ENCODE measurements at regions not wholly inside any gene's neighbourhood (a gene's known extent, or its start where the extent isn't known, plus 50 kb on each side); places are given as distances from the start of the nearest gene placed in this dataset.
"Not testable (repeated sequence)": the region's sequence is repeated elsewhere in the genome, so short reads cannot be mapped to it uniquely, and the experiment has no call there.

GRCh38 chr14:30064454-30064853, 136.8 kb upstream of the PRKD1 start:
- no peaks in the 10 kb centered on the region for H3K36me3 ChIP-seq
- no peaks in the 10 kb centered on the region for H3K9me3 ChIP-seq
- intact Hi-C loops (cut with DNase I) = no loop called here
- H3K4me3 ChIP-seq = no peak overlapping the region
- no peak for DNase-seq
- H3K27me3 ChIP-seq = no peaks in the 10 kb centered on the region
- TF ChIP-seq POLR2A (IDR thresholded peaks at IDR 0.05) (no peak), CTCF (IDR thresholded peaks at IDR 0.05) (no peak)
- no peak overlapping the region for H3K27ac ChIP-seq
- H3K4me1 ChIP-seq = no peaks in the 10 kb centered on the region

GRCh38 chr14:30069536-30069935, 141.9 kb upstream of the PRKD1 start:
- no peaks in the 10 kb centered on the region for H3K36me3 ChIP-seq
- DNase-seq = no peak
- whole genome bisulfite sequencing, 2 donors = 19 to 25% methylated on average over 1 of the region's 1 CpG
- no peak overlapping the region for H3K27ac ChIP-seq
- TF ChIP-seq CTCF (IDR thresholded peaks at IDR 0.05) = no peak
- TF ChIP-seq POLR2A (IDR thresholded peaks at IDR 0.05) = no peak
- H3K4me3 ChIP-seq = no peak overlapping the region
- peaks cover 0 to 16% (median 8%) of the 10 kb centered on the region in 3 donors for H3K9me3 ChIP-seq
- intact Hi-C loops (cut with DNase I) = no loop called here
- H3K4me1 ChIP-seq = no peaks in the 10 kb centered on the region
- H3K27me3 ChIP-seq = no peaks in the 10 kb centered on the region

- intact Hi-C loops (cut with DNase I); H3K4me1 ChIP-seq: not testable (repeated sequence)
- 35 to 47% methylated on average over 1 of the region's 2 CpGs for WGBS, 2 donors
Observed at GRCh38 chr14:30072454-30072853, 144.8 kb upstream of the PRKD1 start.

GRCh38 chr14:30077946-30078345, 150.3 kb upstream of the PRKD1 start:
- intact Hi-C loops (cut with DNase I) = no loop called here
- 59 to 62% methylated on average over 2 of the region's 2 CpGs for WGBS, 2 donors

More at GRCh38 chr14:30072454-30072853, 144.8 kb upstream of the PRKD1 start:
- not testable (repeated sequence) for H3K27me3 ChIP-seq, H3K4me3 ChIP-seq, H3K27ac ChIP-seq, DNase-seq, H3K36me3 ChIP-seq
- peaks cover 0 to 16% (median 8%) of the 10 kb centered on the region in 3 donors for H3K9me3 ChIP-seq

GRCh38 chr14:30078811-30079402, 151.3 kb upstream of the PRKD1 start:
- H3K36me3 ChIP-seq = no peaks in the 10 kb centered on the region
- H3K4me3 ChIP-seq = no peak overlapping the region
- DNase-seq = no peak
- intact Hi-C loops (cut with DNase I) = no loop called here
- TF ChIP-seq CTCF (IDR thresholded peaks at IDR 0.05) (no peak), POLR2A (IDR thresholded peaks at IDR 0.05) (no peak)
- no peaks in the 10 kb centered on the region for H3K27me3 ChIP-seq
- 59 to 61% methylated on average over 8 of the region's 8 CpGs for WGBS, 2 donors
- H3K27ac ChIP-seq = no peak overlapping the region
- no peaks in the 10 kb centered on the region for H3K9me3 ChIP-seq
- no peaks in the 10 kb centered on the region for H3K4me1 ChIP-seq

More at GRCh38 chr14:30077946-30078345, 150.3 kb upstream of the PRKD1 start:
- TF ChIP-seq CTCF (IDR thresholded peaks at IDR 0.05) = no peak
- TF ChIP-seq POLR2A (IDR thresholded peaks at IDR 0.05) = no peak
- Histone ChIP-seq H3K4me1 (no peaks in the 10 kb centered on the region), H3K4me3 (no peak overlapping the region), H3K27ac (no peak overlapping the region), H3K27me3 (no peaks in the 10 kb centered on the region), H3K9me3 (peaks cover 0 to 8% (median under 1%) of the 10 kb centered on the region in 3 donors), H3K36me3 (no peaks in the 10 kb centered on the region)
- DNase-seq = no peak

GRCh38 chr14:30082486-30082885, 154.8 kb upstream of the PRKD1 start:
- H3K27me3 ChIP-seq = no peaks in the 10 kb centered on the region
- no peaks in the 10 kb centered on the region for H3K36me3 ChIP-seq
- intact Hi-C loops (cut with DNase I) = no loop called here
- H3K4me3 ChIP-seq = no peak overlapping the region
- H3K4me1 ChIP-seq = no peaks in the 10 kb centered on the region
- no peaks in the 10 kb centered on the region for H3K9me3 ChIP-seq
- H3K27ac ChIP-seq = no peak overlapping the region
- 52 to 64% methylated on average over 1 of the region's 1 CpG for WGBS, 2 donors
- no peak for TF ChIP-seq POLR2A (IDR thresholded peaks at IDR 0.05)
- no peak for TF ChIP-seq CTCF (IDR thresholded peaks at IDR 0.05)
- no peak for DNase-seq

Measured in esophagus squamous epithelium (tissue), 5 donors.